HFFc6 (cell line): ENCODE measurements at regions not wholly inside any gene's neighbourhood (a gene's known extent, or its start where the extent isn't known, plus 50 kb on each side); places are given as distances from the start of the nearest gene placed in this dataset.

ENCODE experiments used
- DNase-seq: peaks from one replicate; pipeline ENCODE4 v3.0.0-alpha.2; 2018
- H3K27ac Mint-ChIP-seq: 2 replicates; pipeline ENCODE4 v1.8.0; 2020; ENCODE audit warnings: mild to moderate bottlenecking, mixed read lengths
- H3K27me3 Mint-ChIP-seq: 2 replicates; pipeline ENCODE4 v1.8.0; 2021; ENCODE audit warnings: mild to moderate bottlenecking, moderate library complexity, mixed read lengths; ENCODE audit not compliant: insufficient read depth
- H3K36me3 Mint-ChIP-seq: 2 replicates; pipeline ENCODE4 v1.8.0; 2021; ENCODE audit warnings: low read depth, mixed read lengths
- H3K4me1 Mint-ChIP-seq: 2 replicates; pipeline ENCODE4 v1.8.0; 2020; ENCODE audit warnings: low read depth, mixed read lengths
- H3K4me3 Mint-ChIP-seq: 2 replicates; pipeline ENCODE4 v1.8.0; 2020; ENCODE audit warnings: mild to moderate bottlenecking, moderate library complexity, mixed read lengths
- H3K9me3 Mint-ChIP-seq: 2 replicates; pipeline ENCODE4 v1.8.0; 2020; ENCODE audit warnings: mild to moderate bottlenecking, mixed read lengths
- CTCF ChIP-seq: fragments of 200-600 bp; sonication (generic); IDR thresholded peaks from 2 replicates; pipeline ENCODE4 v1.5.0; 2021; ENCODE audit warnings: antibody characterized with exemption, mild to moderate bottlenecking

GRCh38 chr9:90057361-90057760 lies 452.5 kb downstream of the GADD45G start:
- no peak for DNase-seq
- no peak overlapping the region for H3K27ac Mint-ChIP-seq
- no peaks in the 10 kb centered on the region; the same call in 1 of the 2 replicates for H3K27me3 Mint-ChIP-seq
- no peak overlapping the region for H3K4me3 Mint-ChIP-seq
- no peaks in the 10 kb centered on the region for H3K36me3 Mint-ChIP-seq
- H3K9me3 Mint-ChIP-seq = peaks cover 84% of the 10 kb centered on the region
- no peaks in the 10 kb centered on the region for H3K4me1 Mint-ChIP-seq
- TF ChIP-seq CTCF = no peak

- H3K9me3 Mint-ChIP-seq = peaks cover 86% of the 10 kb centered on the region
- no peaks in the 10 kb centered on the region for H3K36me3 Mint-ChIP-seq
- no peak overlapping the region for H3K4me3 Mint-ChIP-seq
- no peaks in the 10 kb centered on the region for H3K4me1 Mint-ChIP-seq
- H3K27ac Mint-ChIP-seq = no peak overlapping the region
- H3K27me3 Mint-ChIP-seq = no peaks in the 10 kb centered on the region; the same call in 1 of the 2 replicates
- TF ChIP-seq CTCF = no peak
- DNase-seq = no peak
Measured at GRCh38 chr9:90058182-90058763, 453.5 kb downstream of the GADD45G start.

GRCh38 chr9:90059436-90059835 lies 454.6 kb downstream of the GADD45G start:
- no peak for DNase-seq
- H3K4me1 Mint-ChIP-seq = no peaks in the 10 kb centered on the region
- no peak overlapping the region for H3K4me3 Mint-ChIP-seq
- H3K27ac Mint-ChIP-seq = no peak overlapping the region
- H3K9me3 Mint-ChIP-seq = peaks cover 82% of the 10 kb centered on the region
- H3K36me3 Mint-ChIP-seq = no peaks in the 10 kb centered on the region
- TF ChIP-seq CTCF = no peak
- no peaks in the 10 kb centered on the region; the same call in 1 of the 2 replicates for H3K27me3 Mint-ChIP-seq

- Mint-ChIP-seq H3K4me3 (no peak overlapping the region), H3K27me3 (no peaks in the 10 kb centered on the region), H3K9me3 (peaks cover 82% of the 10 kb centered on the region), H3K36me3 (no peaks in the 10 kb centered on the region), H3K27ac (no peak overlapping the region), H3K4me1 (no peaks in the 10 kb centered on the region)
- no peak for DNase-seq
- no peak for TF ChIP-seq CTCF
Measured at GRCh38 chr9:90060256-90060655, 455.4 kb downstream of the GADD45G start.

- no peaks in the 10 kb centered on the region for H3K36me3 Mint-ChIP-seq
- TF ChIP-seq CTCF = no peak
- no peak for DNase-seq
- H3K4me1 Mint-ChIP-seq = no peaks in the 10 kb centered on the region
- no peak overlapping the region for H3K4me3 Mint-ChIP-seq
- H3K9me3 Mint-ChIP-seq = peaks cover 79% of the 10 kb centered on the region
- no peaks in the 10 kb centered on the region for H3K27me3 Mint-ChIP-seq
- H3K27ac Mint-ChIP-seq = no peak overlapping the region
Measured at GRCh38 chr9:90061187-90061586, 456.4 kb downstream of the GADD45G start.

- H3K4me1 Mint-ChIP-seq = no peaks in the 10 kb centered on the region
- no peak for DNase-seq
- no peaks in the 10 kb centered on the region for H3K27me3 Mint-ChIP-seq
- H3K4me3 Mint-ChIP-seq = no peak overlapping the region
- H3K9me3 Mint-ChIP-seq = peaks cover 67% of the 10 kb centered on the region
- H3K27ac Mint-ChIP-seq = no peak overlapping the region
- no peak for TF ChIP-seq CTCF
- H3K36me3 Mint-ChIP-seq = 0 out of 2 replicates have a peak, but pooled peaks cover 3% of the 10 kb centered on the region
Measured at GRCh38 chr9:90062982-90063381, 458.2 kb downstream of the GADD45G start.
